SK-N-SH (cell line): ENCODE measurements at regions not wholly inside any gene's neighbourhood (a gene's known extent, or its start where the extent isn't known, plus 50 kb on each side); places are given as distances from the start of the nearest gene placed in this dataset.

Experiments used
- CTCF ChIA-PET: fragments of 300-600, 350-600 bp; formaldehyde crosslinking; extraction: SDS; loops from one replicate; lab custom pipeline; 2021; lab: Yijun Ruan, JAX
- POLR2A ChIA-PET: fragments of 350-600 bp; sonication (Branson Sonifier 250); formaldehyde crosslinking; extraction: SDS; loops from one replicate; lab custom pipeline; 2020; ENCODE audit warnings: antibody characterized with exemption, inconsistent platforms; lab: Yijun Ruan, JAX
- DNase-seq: peaks from one replicate; pipeline ENCODE4 v3.0.0; 2012
- H2AFZ ChIP-seq: fragments of 200-600 bp; sonication (generic); 2 replicates; pipeline ENCODE4 v1.8.1; 2016; ENCODE audit warnings: antibody characterized with exemption, mild to moderate bottlenecking, low read depth
- H3F3A ChIP-seq: fragments of 200-600 bp; sonication (generic); replicated peaks from 2 replicates; pipeline ENCODE3; 2016; ENCODE audit warnings: antibody characterized with exemption, mild to moderate bottlenecking; ENCODE audit not compliant: insufficient read depth
- H3K27ac ChIP-seq, 2 experiments: fragments of 200-500 bp in 1 of 2; fragments of 200-600 bp in 1 of 2; sonication (Bioruptor generic) in 1 of 2; sonication (generic), shearing (Covaris generic) in 1 of 2; 2 replicates each; pipeline versions ENCODE4 v1.5.1 to v1.6.1; 2014 to 2016; ENCODE audit warnings: low read depth in 2 of 2, inconsistent platforms in 1 of 2, low read length in 1 of 2, mild to moderate bottlenecking in 1 of 2, mixed read lengths in 1 of 2
- H3K27me3 ChIP-seq: fragments of 200-600 bp; sonication (generic), shearing (Covaris generic); 2 replicates; pipeline ENCODE4 v1.6.1; 2016; ENCODE audit warnings: mixed run types; ENCODE audit not compliant: insufficient read depth
- H3K36me3 ChIP-seq, 2 experiments: fragments of 200-500 bp in 1 of 2; fragments of 200-600 bp in 1 of 2; sonication (Bioruptor generic) in 1 of 2; sonication (generic) in 1 of 2; replicated peaks in 1 of 2; 2 replicates each; pipeline versions ENCODE3 to v1.5.1; 2014 to 2016; ENCODE audit warnings: low read length in 1 of 2, mild to moderate bottlenecking in 1 of 2; ENCODE audit not compliant: insufficient read depth in 2 of 2, control insufficient read depth in 1 of 2
- H3K4me1 ChIP-seq, 2 experiments: fragments of 200-500 bp in 1 of 2; fragments of 200-600 bp in 1 of 2; sonication (Bioruptor generic) in 1 of 2; sonication (generic), shearing (Covaris generic) in 1 of 2; 2 replicates each; pipeline versions ENCODE4 v1.5.1 to v1.6.1; 2014 to 2016; ENCODE audit warnings: low read depth in 1 of 2, low read length in 1 of 2, mixed run types in 1 of 2; ENCODE audit not compliant: insufficient read depth in 2 of 2, control insufficient read depth in 1 of 2
- H3K4me2 ChIP-seq: fragments of 200-600 bp; sonication (generic), shearing (Covaris generic); 2 replicates; pipeline ENCODE4 v1.6.1; 2017; ENCODE audit warnings: mixed run types
- H3K4me3 ChIP-seq, 2 experiments: fragments of 200-500 bp in 1 of 2; fragments of 200-600 bp in 1 of 2; sonication (Bioruptor generic) in 1 of 2; sonication (generic), shearing (Covaris generic) in 1 of 2; 2 replicates each; pipeline versions ENCODE4 v1.5.1 to v1.8.1; 2014 to 2016; ENCODE audit warnings: low read depth in 2 of 2, inconsistent platforms in 1 of 2, low read length in 1 of 2, mild to moderate bottlenecking in 1 of 2, mixed read lengths in 1 of 2, moderate library complexity in 1 of 2
- H3K79me2 ChIP-seq: fragments of 200-600 bp; sonication (generic); 2 replicates; pipeline ENCODE4 v1.8.1; 2017; ENCODE audit warnings: mild to moderate bottlenecking; ENCODE audit not compliant: insufficient read depth
- H3K9ac ChIP-seq: fragments of 200-600 bp; sonication (generic); 2 replicates; pipeline ENCODE4 v1.6.1; 2017; ENCODE audit warnings: mixed run types
- H3K9me2 ChIP-seq: fragments of 200-600 bp; sonication (generic); 2 replicates; pipeline ENCODE4 v1.6.1; 2017; ENCODE audit warnings: mixed run types
- H3K9me3 ChIP-seq: fragments of 200-600 bp; sonication (generic); 2 replicates; pipeline ENCODE4 v1.6.1; 2017; ENCODE audit warnings: mixed run types, mild to moderate bottlenecking, moderate library complexity
- H4K20me1 ChIP-seq: fragments of 200-600 bp; sonication (generic); 2 replicates; pipeline ENCODE4 v1.6.1; 2017; ENCODE audit warnings: mild to moderate bottlenecking, mixed run types; ENCODE audit not compliant: insufficient read depth
- EP300 ChIP-seq, 2 experiments: IDR thresholded peaks; 2 replicates each; pipeline versions ENCODE4 v1.4.0 to v1.6.1; 2012; ENCODE audit warnings: borderline replicate concordance in 1 of 2, low read depth in 1 of 2, low read length in 1 of 2
- EZH2phosphoT487 ChIP-seq: fragments of 200-600 bp; sonication (generic); IDR thresholded peaks from 2 replicates; pipeline ENCODE4 v1.6.1; 2017; ENCODE audit warnings: low read depth, mixed run types, mild to moderate bottlenecking, antibody characterized with exemption, moderate library complexity, borderline replicate concordance
- FOSL2 ChIP-seq: IDR thresholded peaks from 2 replicates; pipeline ENCODE4 v1.4.0; 2012; ENCODE audit warnings: low read depth, mild to moderate bottlenecking, moderate library complexity, borderline replicate concordance
- GABPA ChIP-seq: IDR thresholded peaks from 2 replicates; pipeline ENCODE4 v1.4.0; 2012; ENCODE audit warnings: low read depth, mild to moderate bottlenecking
- GATA2 ChIP-seq: sonication (generic); formaldehyde crosslinking; IDR thresholded peaks from 2 replicates; pipeline ENCODE4 v1.5.0; 2020; ENCODE audit warnings: mild to moderate bottlenecking, missing genetic modification reagents
- JUND ChIP-seq: IDR thresholded peaks from 2 replicates; pipeline ENCODE4 v1.4.0; 2012
- MEF2A ChIP-seq: IDR thresholded peaks from 2 replicates; pipeline ENCODE4 v1.4.0; 2012; ENCODE audit warnings: low read depth, borderline replicate concordance
- MXI1 ChIP-seq: IDR thresholded peaks from 2 replicates; pipeline ENCODE4 v1.6.1; 2012; ENCODE audit warnings: mild to moderate bottlenecking, low read depth, low read length, improper control_type of control experiment
- NFIC ChIP-seq: IDR thresholded peaks from 2 replicates; pipeline ENCODE4 v1.4.0; 2012; ENCODE audit warnings: borderline replicate concordance
- POLR2AphosphoS5 ChIP-seq: IDR thresholded peaks from 2 replicates; pipeline ENCODE4 v1.6.1; 2012; ENCODE audit warnings: low read depth, low read length
- RFX5 ChIP-seq: IDR thresholded peaks from 2 replicates; pipeline ENCODE4 v1.6.1; 2012; ENCODE audit warnings: mild to moderate bottlenecking, improper control_type of control experiment, low read length
- RXRA ChIP-seq: IDR thresholded peaks from 2 replicates; pipeline ENCODE4 v1.4.0; 2012; ENCODE audit warnings: low read depth, mild to moderate bottlenecking, borderline replicate concordance
- TAF1 ChIP-seq: IDR thresholded peaks from 2 replicates; pipeline ENCODE4 v1.6.1; 2012; ENCODE audit warnings: low read depth, mild to moderate bottlenecking, low read length, moderate library complexity, borderline replicate concordance
- TCF12 ChIP-seq: IDR thresholded peaks from 2 replicates; pipeline ENCODE4 v1.4.0; 2012
- WGBS: methylation state at CpG from one replicate; pipeline ENCODE4 v1.1.6; 2017; ENCODE audit warnings: low lambda C conversion rate; 5-methylcytosine and 5-hydroxymethylcytosine counted together
- TF ChIP-seq, protein P1 (sequence below): IDR thresholded peaks from 2 replicates; pipeline ENCODE4; 2012
- TF ChIP-seq, protein P2 (sequence below): fragments of 200-600 bp; sonication (generic); IDR thresholded peaks from 2 replicates; pipeline ENCODE4 v1.6.1; 2017; ENCODE audit warnings: antibody characterized with exemption, mild to moderate bottlenecking, moderate library complexity
- TF ChIP-seq, protein P3 (sequence below): IDR thresholded peaks from 2 replicates; pipeline ENCODE4 v1.4.0; 2012; ENCODE audit warnings: low read depth

DNA sequence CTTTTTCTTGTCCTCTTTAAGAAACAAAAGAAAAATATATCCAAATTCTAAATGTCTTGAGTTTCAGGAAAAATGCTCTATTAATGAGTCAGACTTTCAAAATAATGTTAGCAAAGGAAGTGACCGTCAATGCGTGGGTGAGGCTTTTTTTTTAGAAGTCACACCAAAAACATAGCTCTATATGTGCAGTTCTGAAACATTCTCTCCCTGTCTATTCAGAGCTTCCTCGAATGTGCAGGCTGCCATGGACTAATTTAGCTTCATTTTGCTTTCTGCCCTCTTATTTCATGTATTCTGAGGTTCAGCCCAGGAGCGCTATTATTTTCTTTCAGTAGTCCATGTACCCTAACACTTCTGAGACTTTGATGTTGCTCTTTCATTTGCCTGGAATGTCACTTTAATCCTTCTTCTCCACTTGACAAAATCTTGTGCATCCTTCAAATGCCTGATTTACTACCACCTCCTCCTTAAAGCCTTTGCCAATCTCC lies 72.5 kb upstream of the RASA1 start:
- peaks cover 0 to 11% of the 10 kb centered on the region in 2 experiments; a peak in 1 of 4 replicates for H3K4me1 ChIP-seq
- no peaks in the 10 kb centered on the region for H3K9me2 ChIP-seq
- POLR2A ChIA-PET, result interaction anchor here (0.6 kb wide), 1 partner anchor 56 kb away, joined by 4 read pairs; no protein-coding TSS in a partner anchor
- CTCF ChIA-PET, result no interaction called here
- H3F3A ChIP-seq, result peaks cover 23% of the 10 kb centered on the region
- H4K20me1 ChIP-seq, result no peaks in the 10 kb centered on the region
- peak overlapping the region; percentile 68 for H2AFZ ChIP-seq
- no peak for DNase-seq
- no peaks in the 10 kb centered on the region for H3K79me2 ChIP-seq
- WGBS, result 20% methylated on average over 4 of the region's 4 CpGs
- no peaks in the 10 kb centered on the region for H3K9me3 ChIP-seq
- H3K4me3 ChIP-seq, result no peak overlapping the region
- TF ChIP-seq RXRA (0 out of 2 replicates have a peak, but pooled peaks have one; percentile 33), POLR2AphosphoS5 (no peak), EP300 (IDR thresholded peaks at IDR 0.05; ENCODE audit: borderline replicate concordance in 1 of 2, low read depth in 1 of 2, low read length in 1 of 2) (peak in 1 of 2 experiments; percentile 57; a peak in 1 of 4 replicates), EZH2phosphoT487 (no peak), MEF2A (peak; percentile 74; the same call in 1 of the 2 replicates), MXI1 (no peak), NFIC (no peak), GATA2 (CRISPR knock-in tag) (no peak), FOSL2 (peak; percentile 61), JUND (peak; percentile 52), RFX5 (no peak), TCF12 (peak; percentile 35; the same call in 1 of the 2 replicates)
- TF ChIP-seq, protein P1, sequence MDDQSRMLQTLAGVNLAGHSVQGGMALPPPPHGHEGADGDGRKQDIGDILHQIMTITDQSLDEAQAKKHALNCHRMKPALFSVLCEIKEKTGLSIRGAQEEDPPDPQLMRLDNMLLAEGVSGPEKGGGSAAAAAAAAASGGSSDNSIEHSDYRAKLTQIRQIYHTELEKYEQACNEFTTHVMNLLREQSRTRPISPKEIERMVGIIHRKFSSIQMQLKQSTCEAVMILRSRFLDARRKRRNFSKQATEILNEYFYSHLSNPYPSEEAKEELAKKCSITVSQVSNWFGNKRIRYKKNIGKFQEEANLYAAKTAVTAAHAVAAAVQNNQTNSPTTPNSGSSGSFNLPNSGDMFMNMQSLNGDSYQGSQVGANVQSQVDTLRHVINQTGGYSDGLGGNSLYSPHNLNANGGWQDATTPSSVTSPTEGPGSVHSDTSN, result peak; percentile 47; the same call in 1 of the 2 replicates
- TF ChIP-seq, protein P2, sequence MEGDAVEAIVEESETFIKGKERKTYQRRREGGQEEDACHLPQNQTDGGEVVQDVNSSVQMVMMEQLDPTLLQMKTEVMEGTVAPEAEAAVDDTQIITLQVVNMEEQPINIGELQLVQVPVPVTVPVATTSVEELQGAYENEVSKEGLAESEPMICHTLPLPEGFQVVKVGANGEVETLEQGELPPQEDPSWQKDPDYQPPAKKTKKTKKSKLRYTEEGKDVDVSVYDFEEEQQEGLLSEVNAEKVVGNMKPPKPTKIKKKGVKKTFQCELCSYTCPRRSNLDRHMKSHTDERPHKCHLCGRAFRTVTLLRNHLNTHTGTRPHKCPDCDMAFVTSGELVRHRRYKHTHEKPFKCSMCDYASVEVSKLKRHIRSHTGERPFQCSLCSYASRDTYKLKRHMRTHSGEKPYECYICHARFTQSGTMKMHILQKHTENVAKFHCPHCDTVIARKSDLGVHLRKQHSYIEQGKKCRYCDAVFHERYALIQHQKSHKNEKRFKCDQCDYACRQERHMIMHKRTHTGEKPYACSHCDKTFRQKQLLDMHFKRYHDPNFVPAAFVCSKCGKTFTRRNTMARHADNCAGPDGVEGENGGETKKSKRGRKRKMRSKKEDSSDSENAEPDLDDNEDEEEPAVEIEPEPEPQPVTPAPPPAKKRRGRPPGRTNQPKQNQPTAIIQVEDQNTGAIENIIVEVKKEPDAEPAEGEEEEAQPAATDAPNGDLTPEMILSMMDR, result no peak
- TF ChIP-seq, protein P3, sequence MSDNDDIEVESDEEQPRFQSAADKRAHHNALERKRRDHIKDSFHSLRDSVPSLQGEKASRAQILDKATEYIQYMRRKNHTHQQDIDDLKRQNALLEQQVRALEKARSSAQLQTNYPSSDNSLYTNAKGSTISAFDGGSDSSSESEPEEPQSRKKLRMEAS, result peak; percentile 42; the same call in 1 of the 2 replicates
- H3K4me2 ChIP-seq, result peak overlapping the region; percentile 43; the same call in 1 of the 2 replicates
- H3K9ac ChIP-seq, result peak overlapping the region; percentile 50; the same call in 1 of the 2 replicates
- H3K27ac ChIP-seq, result peak overlapping the region; percentile 77 to 85; a peak in 3 of 4 replicates
- no peaks in the 10 kb centered on the region for H3K27me3 ChIP-seq
- no peaks in the 10 kb centered on the region for H3K36me3 ChIP-seq

DNA sequence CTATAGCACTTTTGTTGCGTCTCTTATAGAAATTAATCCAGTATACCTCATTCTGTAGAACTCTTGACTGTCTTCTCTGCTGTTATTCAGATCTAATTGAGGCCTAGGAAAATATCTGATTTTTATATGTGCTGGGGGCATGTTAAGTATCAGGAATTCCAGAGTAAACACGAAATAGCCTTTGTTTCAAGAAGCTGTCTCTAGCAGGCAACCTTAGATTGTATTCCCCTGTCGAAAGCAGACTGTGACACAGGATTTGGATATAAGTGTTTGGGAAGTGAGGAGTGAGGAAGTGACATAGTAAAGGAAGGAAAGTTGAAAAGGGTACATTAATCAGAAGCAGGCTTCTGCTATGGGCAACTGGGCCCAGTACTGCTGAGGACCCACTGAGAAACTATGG lies 72.1 kb upstream of the RASA1 start:
- H3K27ac ChIP-seq, result peak overlapping the region; percentile 77 to 85
- H3K4me3 ChIP-seq, result no peak overlapping the region
- TF ChIP-seq TAF1 (0 out of 2 replicates have a peak, but pooled peaks have one; percentile 14), GABPA (no peak)
- 18% methylated on average over 3 of the region's 3 CpGs for WGBS
- no peak for DNase-seq
- no peaks in the 10 kb centered on the region for H3K79me2 ChIP-seq
- peaks cover 0 to 11% of the 10 kb centered on the region in 2 experiments; a peak in 1 of 4 replicates for H3K4me1 ChIP-seq
- peaks cover 23% of the 10 kb centered on the region for H3F3A ChIP-seq
- H3K36me3 ChIP-seq, result no peaks in the 10 kb centered on the region
- H3K27me3 ChIP-seq, result no peaks in the 10 kb centered on the region
- H3K9me3 ChIP-seq, result no peaks in the 10 kb centered on the region
- peak overlapping the region; percentile 68 for H2AFZ ChIP-seq
- no peaks in the 10 kb centered on the region for H3K9me2 ChIP-seq
- no peaks in the 10 kb centered on the region for H4K20me1 ChIP-seq
- POLR2A ChIA-PET, result no interaction called here
- H3K4me2 ChIP-seq, result peak overlapping the region; percentile 43; the same call in 1 of the 2 replicates
- H3K9ac ChIP-seq, result peak overlapping the region; percentile 50; the same call in 1 of the 2 replicates
- CTCF ChIA-PET, result no interaction called here
